ENCODE measurements at regions not wholly inside any gene's neighbourhood (a gene's known extent, or its start where the extent isn't known, plus 50 kb on each side); places are given as distances from the start of the nearest gene placed in this dataset.

GRCh38 chr14:97367278-97367677 is 570.1 kb downstream of the VRK1 start:
- no peak for DNase-seq

GRCh38 chr14:97368049-97368448 is 570.9 kb downstream of the VRK1 start:
- DNase-seq: no peak

GRCh38 chr14:97368900-97369564 is 571.9 kb downstream of the VRK1 start:
- DNase-seq: no peak

GRCh38 chr14:97369901-97370300 is 572.7 kb downstream of the VRK1 start:
- DNase-seq: no peak

- no peak for DNase-seq
These were observed 579.1 kb downstream of the VRK1 start for GRCh38 chr14:97376310-97376709.

GRCh38 chr14:97377550-97377949 is 580.4 kb downstream of the VRK1 start:
- DNase-seq: no peak

GRCh38 chr14:97379091-97379531 is 581.9 kb downstream of the VRK1 start:
- no peak for DNase-seq

GRCh38 chr14:97380539-97380941 is 583.4 kb downstream of the VRK1 start:
- DNase-seq: no peak

- no peak for DNase-seq
These were observed 584.1 kb downstream of the VRK1 start for GRCh38 chr14:97381309-97381708.

- DNase-seq: no peak
These were observed 585.5 kb downstream of the VRK1 start for GRCh38 chr14:97382616-97383226.

GRCh38 chr14:97385727-97386126 is 588.5 kb downstream of the VRK1 start:
- no peak for DNase-seq

GRCh38 chr14:97387252-97387874 is 590.2 kb downstream of the VRK1 start:
- no peak for DNase-seq

- DNase-seq: no peak
These were observed 591.2 kb downstream of the VRK1 start for GRCh38 chr14:97388408-97388807.

- DNase-seq: no peak
These were observed 593.0 kb downstream of the VRK1 start for GRCh38 chr14:97390096-97390724.

- DNase-seq: no peak
These were observed 596.1 kb downstream of the VRK1 start for GRCh38 chr14:97393244-97393643.

- no peak for DNase-seq
These were observed 597.9 kb downstream of the VRK1 start for GRCh38 chr14:97395068-97395467.

- DNase-seq: no peak
These were observed 604.5 kb downstream of the VRK1 start for GRCh38 chr14:97401714-97402113.

- no peak for DNase-seq
These were observed 605.1 kb downstream of the VRK1 start for GRCh38 chr14:97402279-97402678.

- DNase-seq: no peak
These were observed 610.7 kb downstream of the VRK1 start for GRCh38 chr14:97407701-97408407.

- no peak for DNase-seq
These were observed 611.3 kb downstream of the VRK1 start for GRCh38 chr14:97408503-97408902.

GRCh38 chr14:97408937-97409815 is 612.0 kb downstream of the VRK1 start:
- no peak for DNase-seq

Measured in COR-L47 (cell line).